Body of pancreas (tissue), 4 donors: ENCODE measurements at regions not wholly inside any gene's neighbourhood (a gene's known extent, or its start where the extent isn't known, plus 50 kb on each side); places are given as distances from the start of the nearest gene placed in this dataset.

Experiments
- CTCF ChIP-seq, 7 experiments: fragments of 450-650 bp in 4 of 7; fragments of 200-600 bp in 3 of 7; sonication (generic) in 3 of 7; IDR thresholded peaks; one replicate each; pipeline ENCODE4 v1.5.1; 2016 to 2019; ENCODE audit warnings: antibody characterized with exemption in 7 of 7
- POLR2A ChIP-seq, 3 donors: fragments of 450-650 bp; IDR thresholded peaks; one replicate each; pipeline ENCODE4 v1.6.1; 2016; ENCODE audit warnings: antibody characterized with exemption in 3 of 3, mild to moderate bottlenecking in 2 of 3

GRCh38 chr6:11284996-11285395, 52.5 kb upstream of the NEDD9 start:
- TF ChIP-seq POLR2A (IDR thresholded peaks at IDR 0.05), result no peak
- no peak for TF ChIP-seq CTCF (IDR thresholded peaks at IDR 0.05)
